CD4-positive, alpha-beta T cell treated with Interleukin-2 at 100 ng/mL for 4 hours (primary cell): ENCODE measurements at regions not wholly inside any gene's neighbourhood (a gene's known extent, or its start where the extent isn't known, plus 50 kb on each side); places are given as distances from the start of the nearest gene placed in this dataset.

Experiments
- DNase-seq: peaks from one replicate; pipeline ENCODE4 v3.0.0-alpha.2; 2020; ENCODE audit warnings: low spot score

GRCh38 chr13:111456452-111457230 lies 136.2 kb downstream of the TEX29 start:
- no peak for DNase-seq

DNA sequence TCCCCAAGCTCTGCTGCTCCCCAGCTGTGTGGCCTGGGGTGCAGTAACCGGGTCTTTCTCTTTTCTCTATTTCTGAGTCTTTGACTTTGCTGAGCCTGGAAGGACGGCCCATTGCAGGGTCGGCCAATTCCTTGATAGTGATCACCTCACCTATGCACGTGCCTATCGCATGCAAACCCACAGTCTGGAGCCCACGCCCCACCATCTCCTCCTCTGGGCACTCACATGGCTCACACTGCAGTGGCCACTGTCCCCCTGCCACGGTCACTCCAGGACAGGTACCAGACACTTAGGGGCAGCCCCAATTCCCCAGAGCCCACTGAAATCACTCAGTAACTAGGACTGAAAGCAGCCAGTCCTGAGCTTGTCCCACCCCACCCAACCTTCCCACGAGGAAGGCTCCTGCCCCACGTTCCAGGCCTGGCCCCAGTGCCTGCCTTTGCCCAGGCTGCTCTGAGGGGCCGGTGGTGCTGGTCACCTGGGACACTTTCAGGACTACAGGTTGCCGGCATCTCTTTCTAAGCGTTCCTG lies 137.6 kb downstream of the TEX29 start:
- no peak for DNase-seq

DNA sequence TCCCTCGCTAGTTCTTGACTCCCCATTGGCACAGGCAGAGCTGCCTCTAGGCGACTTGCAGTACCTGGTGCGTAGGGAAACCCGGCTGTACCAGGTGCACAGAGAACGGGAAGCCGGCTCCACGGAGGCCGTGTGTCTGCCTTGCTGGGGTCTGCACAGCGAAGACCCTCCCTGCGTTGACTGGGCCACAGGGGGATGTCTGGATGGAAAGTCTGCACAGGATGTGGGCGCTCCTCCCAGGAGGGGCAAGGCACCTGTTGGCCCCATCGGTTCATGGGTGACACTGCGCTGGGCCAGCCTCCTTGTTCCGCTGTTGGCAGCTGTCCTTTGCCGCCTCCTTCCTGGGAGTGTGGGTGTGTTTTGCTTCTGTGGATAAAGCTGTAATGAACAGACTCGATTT lies 138.3 kb downstream of the TEX29 start:
- DNase-seq: no peak

GRCh38 chr13:111459803-111460547 lies 139.5 kb downstream of the TEX29 start:
- no peak for DNase-seq

- no peak for DNase-seq
Observed at GRCh38 chr13:111460548-111461444, 140.4 kb downstream of the TEX29 start.

DNA sequence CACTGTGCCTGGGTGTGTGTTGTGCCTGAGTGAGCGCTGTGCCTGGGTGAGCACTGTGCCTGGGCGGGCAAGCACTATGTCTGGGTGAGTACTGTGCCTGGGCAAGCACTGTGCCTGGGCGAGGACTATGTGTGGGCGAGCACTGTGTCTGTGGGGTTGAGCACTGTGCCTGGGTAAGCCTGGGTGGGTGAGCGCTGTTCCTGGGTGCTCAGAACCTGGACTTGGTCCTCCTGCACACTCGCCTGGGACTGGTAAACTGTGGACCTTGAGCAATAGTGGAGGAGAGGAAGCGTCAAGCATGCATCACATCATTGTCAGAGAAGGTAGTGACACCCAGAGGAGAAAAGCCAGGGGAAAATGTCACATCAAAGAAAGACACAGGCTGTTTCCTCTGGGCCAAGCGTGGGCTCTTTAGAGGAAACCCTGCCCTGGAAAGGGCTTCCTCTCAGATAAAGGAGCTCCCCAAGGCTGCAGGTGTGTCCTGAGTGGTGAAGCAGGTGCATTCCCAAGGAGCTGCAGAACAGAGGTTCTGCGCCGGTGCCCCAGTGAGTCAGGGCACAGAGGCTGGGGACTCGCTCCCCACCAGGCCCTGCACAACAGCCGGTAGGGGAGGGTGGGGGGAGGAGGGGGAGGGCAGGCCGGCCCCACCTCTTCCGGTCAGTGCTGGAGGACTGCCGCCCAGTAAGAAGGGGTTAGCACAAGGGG lies 141.2 kb downstream of the TEX29 start:
- no peak for DNase-seq

DNA sequence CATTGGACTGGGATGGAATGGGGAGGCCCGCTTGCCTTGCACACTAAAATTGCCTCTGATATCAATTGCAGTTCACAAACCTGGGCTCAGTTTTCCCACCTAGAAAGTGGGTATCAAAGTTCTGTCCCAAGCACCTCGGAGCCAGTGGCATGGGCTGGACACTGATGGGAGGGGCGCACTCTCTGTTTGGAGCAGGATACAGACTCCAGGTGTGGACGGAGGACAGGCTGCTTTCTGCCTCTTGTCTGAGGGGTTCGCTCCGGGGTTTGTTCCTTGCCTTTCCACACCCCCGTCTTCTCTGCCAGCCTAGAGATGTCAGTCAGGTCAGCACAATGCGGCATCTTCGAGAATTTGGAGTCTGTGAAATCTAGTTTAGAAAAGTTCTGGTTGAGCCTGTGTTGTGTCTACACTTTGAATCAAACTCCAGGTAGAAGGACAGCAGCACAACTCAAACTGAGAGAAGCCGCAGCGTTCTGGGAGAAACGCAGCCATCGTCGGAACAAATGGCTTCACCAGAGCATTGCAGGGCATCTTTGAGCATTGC lies 141.9 kb downstream of the TEX29 start:
- no peak for DNase-seq

DNA sequence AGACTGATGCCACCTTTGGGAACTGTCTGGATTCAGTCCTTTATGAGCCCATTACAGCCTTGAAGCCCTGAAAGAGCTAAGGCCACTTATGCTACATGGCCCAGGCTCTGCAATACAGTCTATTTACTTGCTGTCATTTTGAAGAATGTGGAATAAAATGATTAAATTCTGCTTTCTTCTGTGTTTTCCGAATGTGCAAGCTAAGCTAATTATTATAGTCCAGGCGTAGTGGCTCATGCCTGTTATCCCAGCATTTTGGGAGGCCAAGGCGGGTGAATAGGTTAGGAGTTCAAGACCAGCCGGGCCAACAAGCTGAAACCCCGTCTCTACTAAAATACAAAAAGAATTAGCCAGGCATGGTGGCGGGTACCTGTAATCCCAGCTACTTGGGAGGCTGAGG lies 142.5 kb downstream of the TEX29 start:
- no peak for DNase-seq

DNA sequence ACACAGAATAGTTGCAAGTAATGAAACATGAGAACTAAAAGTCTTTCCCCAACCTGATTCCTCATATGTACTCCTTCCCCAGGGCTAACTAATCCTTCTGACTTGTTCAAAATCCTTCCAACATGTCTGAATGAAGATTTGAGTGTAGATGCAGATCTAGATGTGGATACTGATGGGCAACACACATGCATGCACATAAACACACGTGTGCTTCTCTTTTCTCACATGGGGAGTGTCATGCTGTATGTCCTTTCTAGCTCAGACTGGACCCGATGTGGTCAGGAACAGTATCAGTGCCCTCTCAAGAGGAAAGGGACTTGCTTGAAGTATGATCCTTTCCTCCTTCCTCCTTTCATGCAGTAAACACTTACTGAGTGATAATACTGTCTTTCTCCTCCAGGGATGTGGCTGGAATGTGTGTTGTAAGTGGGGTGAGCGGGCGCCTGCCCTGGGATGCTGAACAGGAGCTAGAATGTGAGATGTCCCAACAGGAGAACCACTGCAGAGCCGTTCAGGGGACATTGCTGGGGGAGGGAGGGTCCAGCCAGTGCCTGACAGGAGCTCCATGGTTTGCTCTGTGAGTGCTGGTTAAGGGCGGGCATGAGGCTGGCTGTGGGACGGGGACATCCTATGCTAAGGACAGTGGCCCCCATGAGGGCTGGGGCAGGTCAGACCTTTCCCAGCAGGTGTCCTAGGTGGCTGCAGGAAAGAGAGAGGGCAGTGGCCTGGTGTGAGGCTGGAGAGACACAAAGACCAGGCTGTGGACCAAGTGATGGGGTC lies 146.9 kb downstream of the TEX29 start:
- DNase-seq: no peak

- DNase-seq: no peak
Observed at GRCh38 chr13:111468037-111468959, 147.9 kb downstream of the TEX29 start.

- DNase-seq: no peak
Observed at GRCh38 chr13:111469450-111469849, 149.0 kb downstream of the TEX29 start.

GRCh38 chr13:111469916-111470506 lies 149.6 kb downstream of the TEX29 start:
- DNase-seq: no peak

DNA sequence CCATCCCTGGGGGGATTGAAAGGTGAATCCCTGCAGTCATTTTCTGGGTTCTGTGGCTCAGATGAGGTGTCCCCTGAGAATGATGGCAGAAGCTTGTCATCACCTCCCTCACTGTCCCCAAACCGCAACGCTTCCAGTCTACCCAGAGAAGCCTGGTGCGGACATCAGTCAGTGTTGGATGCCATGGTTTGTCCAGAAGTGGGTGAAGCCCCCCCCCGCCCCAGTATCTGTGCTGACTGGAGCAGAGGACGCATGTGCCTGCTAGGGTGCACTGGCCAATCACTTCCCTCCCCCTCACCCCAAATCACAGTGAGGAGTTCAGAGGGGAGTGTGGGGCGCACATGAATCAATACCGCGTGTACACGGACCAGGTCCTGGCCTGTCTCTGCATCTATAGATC lies 150.5 kb downstream of the TEX29 start:
- no peak for DNase-seq

- no peak for DNase-seq
Observed at GRCh38 chr13:111472083-111472482, 151.6 kb downstream of the TEX29 start.

DNA sequence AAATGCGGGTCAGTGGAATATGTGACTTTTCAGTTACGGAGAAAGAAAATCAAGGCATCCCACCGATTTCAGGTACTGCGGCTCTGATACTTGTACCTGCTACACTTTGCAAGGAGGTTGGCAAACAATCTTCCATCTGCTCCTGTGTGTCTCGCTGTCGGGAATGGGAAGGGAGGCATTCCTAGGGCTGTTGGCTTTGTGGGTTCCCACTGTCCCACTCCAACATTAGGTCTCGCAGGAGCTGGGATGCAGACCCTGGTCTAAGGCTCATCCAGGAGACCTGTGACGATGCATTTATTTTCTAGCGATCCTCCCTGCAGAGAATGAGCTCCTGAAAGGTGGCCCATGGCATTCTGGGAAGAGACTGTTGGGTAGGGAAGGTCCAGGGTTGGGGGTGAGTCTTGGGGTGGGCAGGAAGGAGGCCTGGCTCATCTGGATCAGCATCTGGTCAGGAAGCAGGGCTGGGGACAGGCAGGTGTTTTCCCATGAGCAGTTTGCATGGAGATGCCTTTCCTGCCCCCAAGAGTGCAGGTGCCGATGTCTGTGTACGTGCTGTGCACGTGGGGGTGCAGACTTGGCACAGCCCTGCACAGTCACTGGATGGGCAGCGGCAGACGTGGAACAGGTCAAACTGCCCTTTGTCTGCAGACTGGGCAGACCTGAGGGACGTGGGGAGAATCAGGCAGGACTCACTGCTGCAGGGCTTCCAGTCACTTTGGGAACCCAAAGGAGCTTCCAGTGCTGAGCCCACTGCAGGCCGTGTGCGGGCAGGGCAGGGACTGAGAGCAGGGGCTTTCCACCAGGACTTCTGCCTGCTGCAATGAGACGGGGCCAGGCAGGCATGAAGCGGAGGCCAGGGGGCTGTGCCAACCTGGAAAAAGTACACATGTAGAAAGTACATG lies 152.4 kb downstream of the TEX29 start:
- no peak for DNase-seq

GRCh38 chr13:111474136-111475002 lies 153.9 kb downstream of the TEX29 start:
- DNase-seq: no peak

GRCh38 chr13:111475488-111475887 lies 155.0 kb downstream of the TEX29 start:
- no peak for DNase-seq
